Fibroblast of peridontal ligament (primary cell): ENCODE measurements at regions not wholly inside any gene's neighbourhood (a gene's known extent, or its start where the extent isn't known, plus 50 kb on each side); places are given as distances from the start of the nearest gene placed in this dataset.
"Not testable (repeated sequence)": the region's sequence is repeated elsewhere in the genome, so short reads cannot be mapped to it uniquely, and the experiment has no call there.

Source experiments
- DNase-seq: peaks from one replicate; pipeline ENCODE4 v3.0.0-alpha.2; 2010; ENCODE audit errors: extremely low read depth

DNA sequence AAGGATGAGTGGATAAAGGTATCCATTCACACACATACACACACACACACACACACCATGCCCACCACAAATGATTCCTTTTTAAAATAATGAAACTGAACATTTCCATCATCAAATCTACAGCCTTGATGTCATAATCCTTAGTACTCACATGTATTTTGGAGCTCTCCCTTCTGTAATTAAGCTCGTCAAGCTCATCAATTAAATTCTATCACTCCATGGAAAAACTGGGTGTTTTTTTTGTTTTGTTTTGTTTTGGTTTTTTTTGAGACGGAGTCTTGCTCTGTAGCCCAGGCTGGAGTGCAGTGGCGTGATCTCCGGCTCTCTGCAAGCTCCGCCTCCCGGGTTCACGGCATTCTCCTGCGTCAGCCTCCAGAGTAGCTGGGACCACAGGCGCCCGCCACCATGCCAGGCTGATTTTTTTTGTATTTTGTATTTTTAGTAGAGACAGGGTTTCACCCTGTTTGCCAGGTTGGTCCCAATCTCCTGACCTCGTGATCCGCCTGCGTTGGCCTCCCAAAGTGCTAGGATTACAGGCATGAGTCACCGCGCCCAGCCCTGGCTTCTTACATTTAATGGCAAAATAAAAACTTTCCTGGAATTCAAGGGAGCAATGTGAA is 78.6 kb upstream of the RGPD4 start:
- DNase-seq: no peak

DNA sequence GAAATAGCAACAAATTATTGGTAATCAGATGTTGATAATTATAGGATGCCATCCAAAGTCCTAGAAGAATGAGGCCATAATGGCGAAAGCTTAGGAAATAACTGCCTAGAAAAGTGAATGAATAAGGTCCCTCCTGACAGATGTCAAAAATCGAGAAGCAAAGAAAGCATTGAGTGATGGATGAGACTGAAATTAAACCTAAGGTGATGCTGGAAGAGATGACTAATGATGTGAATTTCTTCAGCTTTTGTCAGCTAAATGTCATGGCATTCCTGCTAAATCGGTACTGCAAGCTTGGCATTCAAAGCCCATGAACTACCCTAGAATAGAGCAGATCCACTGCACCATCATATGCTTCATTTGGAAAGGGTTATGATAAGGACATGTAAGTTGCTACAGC is 74.8 kb upstream of the RGPD4 start:
- DNase-seq: no peak

DNA sequence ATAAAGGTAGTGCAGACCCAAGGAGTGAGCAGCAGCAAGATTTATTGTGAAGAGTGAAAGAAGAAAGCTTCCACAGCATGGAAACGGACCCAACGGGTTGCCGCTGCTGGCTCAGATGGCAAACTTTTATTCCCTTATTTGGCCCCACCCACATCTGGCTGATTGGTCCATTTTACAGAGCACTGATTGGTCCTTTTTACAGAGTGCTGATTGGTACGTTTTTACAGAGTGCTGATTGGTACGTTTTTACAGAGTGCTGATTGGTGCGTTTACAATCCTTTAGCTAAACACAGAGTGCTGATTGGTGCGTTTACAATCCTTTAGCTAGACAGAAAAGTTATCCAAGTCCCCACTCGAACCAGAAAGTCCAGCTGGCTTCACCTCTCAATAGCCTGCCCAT is 72.9 kb upstream of the RGPD4 start:
- not testable (repeated sequence) for DNase-seq

DNA sequence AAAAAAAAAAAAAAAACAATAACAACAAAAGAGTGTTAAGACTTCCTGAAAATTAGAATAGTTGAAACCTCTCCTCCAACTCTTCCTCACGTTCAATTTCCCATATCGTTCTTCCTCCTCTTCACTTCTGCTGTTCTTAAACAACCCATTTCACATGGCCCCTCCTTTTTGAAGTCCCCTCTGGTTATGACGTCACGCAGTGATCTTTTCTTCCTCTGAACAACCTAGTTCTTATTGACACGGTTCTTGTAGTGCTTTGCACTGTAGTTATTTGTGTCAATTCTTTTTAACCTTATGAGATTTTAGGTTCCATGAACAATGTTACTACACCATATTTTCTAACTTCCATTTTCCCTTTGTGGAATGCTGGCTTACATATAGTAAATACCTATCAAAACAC is 69.5 kb upstream of the RGPD4 start:
- no peak for DNase-seq

DNA sequence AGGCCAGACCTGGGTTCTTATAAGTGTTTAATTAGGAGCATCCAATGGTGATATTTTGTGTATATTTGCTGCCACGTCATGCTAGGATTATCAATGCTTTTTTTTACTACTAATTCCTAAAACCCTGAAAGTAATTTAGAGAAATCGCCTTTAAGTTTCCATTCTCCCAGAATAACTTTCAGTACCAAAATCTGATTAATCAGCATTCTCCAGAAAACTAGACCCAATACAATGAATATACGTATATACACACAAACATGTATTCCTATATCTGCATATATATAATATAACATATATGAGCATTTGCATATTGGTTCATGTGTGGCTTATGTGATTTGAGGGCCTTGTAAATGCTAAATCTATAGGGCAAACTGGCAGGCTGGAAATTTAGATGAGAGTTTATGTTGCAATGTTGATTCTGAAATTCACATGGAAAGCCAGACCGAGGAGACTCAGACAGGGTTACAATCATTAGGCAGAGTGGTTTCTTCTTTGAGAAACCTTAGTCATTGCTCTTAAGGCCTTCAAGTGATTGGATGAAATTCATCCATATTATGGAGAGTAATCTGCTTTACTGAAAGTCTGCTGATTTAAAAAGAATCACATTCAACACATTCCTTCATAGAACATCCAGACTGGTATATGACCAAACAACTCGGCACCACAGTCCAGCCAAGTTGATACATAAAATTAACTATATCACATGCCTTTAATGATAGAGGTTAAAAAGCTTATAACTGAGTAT is 65.9 kb upstream of the RGPD4 start:
- no peak for DNase-seq

DNA sequence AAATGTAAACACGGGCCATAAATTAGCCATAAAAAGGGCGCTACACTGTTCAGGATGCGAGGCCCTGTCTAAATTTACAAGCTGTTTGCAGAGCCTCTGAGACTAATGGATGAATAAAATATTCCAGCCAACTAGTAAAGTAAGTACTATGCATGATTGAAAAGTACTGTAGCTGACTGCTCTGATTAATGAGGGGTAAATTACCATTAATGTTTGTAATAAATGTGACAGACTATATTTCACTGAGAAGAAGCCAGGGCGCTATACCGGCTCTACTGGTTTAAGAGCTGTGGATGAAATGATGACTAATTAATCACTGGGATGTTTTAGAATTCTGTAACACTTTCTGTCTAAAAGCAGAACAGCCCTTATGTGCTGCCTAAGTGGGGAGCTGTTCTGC is 54.3 kb upstream of the RGPD4 start:
- no peak for DNase-seq

DNA sequence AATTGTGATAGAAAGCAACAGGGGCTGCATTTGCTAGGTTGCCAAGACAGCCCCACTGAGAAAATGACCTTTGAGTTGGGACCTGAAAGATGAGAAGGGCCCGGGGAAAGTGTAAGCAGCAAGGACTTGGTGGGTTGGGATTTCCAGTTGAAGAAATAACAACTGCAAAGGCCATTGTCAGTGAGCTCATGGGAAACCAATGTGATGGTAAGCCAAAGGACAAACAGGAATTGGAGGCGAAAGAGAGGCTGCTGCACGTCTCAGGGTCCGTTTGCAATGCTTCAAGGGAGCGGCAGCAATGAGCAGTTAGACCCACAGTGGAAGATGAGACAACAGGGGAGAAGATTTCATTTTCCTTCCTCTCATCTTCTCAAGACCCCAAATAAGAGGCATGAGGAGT is 51.5 kb upstream of the RGPD4 start:
- DNase-seq: no peak

DNA sequence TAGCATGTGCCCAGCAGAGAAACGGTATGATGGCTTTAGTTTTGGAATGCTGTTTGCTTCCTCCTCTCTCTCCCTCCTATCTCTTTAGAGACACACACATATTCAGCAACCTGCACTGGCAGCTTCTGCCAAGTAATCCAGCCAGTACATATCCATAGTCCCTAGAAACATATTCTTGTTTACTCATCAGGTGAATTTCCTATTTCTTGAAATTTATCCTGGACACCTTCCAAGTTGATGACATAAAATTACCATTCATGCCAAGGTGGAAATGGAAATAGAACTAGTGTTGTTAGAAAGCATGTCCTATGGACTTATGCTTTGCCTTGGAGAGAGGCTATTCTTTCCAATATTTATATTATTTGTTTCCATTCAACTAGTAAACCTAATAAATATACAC is 50.9 kb upstream of the RGPD4 start:
- no peak for DNase-seq

DNA sequence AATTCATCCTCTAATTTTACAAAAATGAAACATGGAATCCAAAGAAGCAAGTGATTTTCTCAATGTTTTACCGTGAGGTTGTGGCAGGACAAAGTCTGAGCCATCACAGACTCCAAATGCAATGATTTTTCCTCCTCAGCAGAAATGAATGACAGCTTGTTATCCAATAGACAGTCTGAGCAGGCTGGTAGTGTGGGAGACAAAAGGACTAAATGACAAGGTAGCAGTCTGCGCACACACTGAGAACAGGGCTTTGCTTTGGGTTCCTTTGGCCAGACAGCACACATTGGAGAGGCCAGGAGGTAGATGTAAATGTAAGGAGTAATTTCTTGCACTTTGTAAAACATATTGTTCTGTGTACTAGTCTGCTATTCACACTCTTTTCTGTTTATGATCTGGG is 50.3 kb upstream of the RGPD4 start:
- DNase-seq: no peak
